DND-41 (cell line): ENCODE measurements at regions not wholly inside any gene's neighbourhood (a gene's known extent, or its start where the extent isn't known, plus 50 kb on each side); places are given as distances from the start of the nearest gene placed in this dataset.

Experiments used
- ATAC-seq: fragments of 200-7000 bp; cut with Tn5 transposase; 3 replicates; pipeline ENCODE4 v1.9.1; 2021; ENCODE audit warnings: low read depth; ENCODE audit not compliant: insufficient read depth
- DNase-seq: peaks from one replicate; pipeline ENCODE4 v3.0.0-alpha.2; 2020
- H2AFZ ChIP-seq: 2 replicates; pipeline ENCODE4 v1.6.0; 2012; ENCODE audit warnings: low read depth, low read length
- H3K27ac ChIP-seq: 2 replicates; pipeline ENCODE4 v1.5.1; 2012; ENCODE audit warnings: low read length, inconsistent platforms
- H3K27me3 ChIP-seq: fragments of 200-600 bp; sonication (generic); 2 replicates; pipeline ENCODE4 v1.6.0; 2012; ENCODE audit warnings: low read length, mild to moderate bottlenecking, inconsistent platforms; ENCODE audit not compliant: insufficient read depth, poor library complexity
- H3K36me3 ChIP-seq: 2 replicates; pipeline ENCODE4 v1.5.1; 2012; ENCODE audit warnings: low read length, inconsistent platforms; ENCODE audit not compliant: insufficient read depth
- H3K4me1 ChIP-seq: 2 replicates; pipeline ENCODE4 v1.5.1; 2012; ENCODE audit warnings: mild to moderate bottlenecking, low read length; ENCODE audit not compliant: insufficient read depth
- H3K4me2 ChIP-seq: 2 replicates; pipeline ENCODE4 v1.6.0; 2012; ENCODE audit warnings: mild to moderate bottlenecking, moderate library complexity, low read length, inconsistent platforms; ENCODE audit not compliant: insufficient read depth
- H3K4me3 ChIP-seq, 2 experiments: fragments of 200-600 bp in 1 of 2; shearing (Covaris generic) in 1 of 2; 2 replicates each; pipeline ENCODE4 v1.5.1; 2012 to 2016; ENCODE audit warnings: inconsistent platforms in 2 of 2, low read length in 2 of 2, mild to moderate bottlenecking in 2 of 2, low read depth in 1 of 2, moderate library complexity in 1 of 2
- H3K79me2 ChIP-seq: 2 replicates; pipeline ENCODE4 v1.6.0; 2012; ENCODE audit warnings: low read length, inconsistent platforms; ENCODE audit not compliant: insufficient read depth
- H3K9ac ChIP-seq: 2 replicates; pipeline ENCODE4 v1.6.0; 2012; ENCODE audit warnings: low read depth, mild to moderate bottlenecking, inconsistent platforms, low read length, moderate library complexity
- H3K9me3 ChIP-seq: 2 replicates; pipeline ENCODE4 v1.5.1; 2012; ENCODE audit warnings: low read length, moderate library complexity, mild to moderate bottlenecking, inconsistent platforms; ENCODE audit not compliant: insufficient read depth, severe bottlenecking
- H4K20me1 ChIP-seq: 2 replicates; pipeline ENCODE4 v1.6.0; 2012; ENCODE audit warnings: low read length; ENCODE audit not compliant: insufficient read depth
- EZH2 ChIP-seq: IDR thresholded peaks from 3 replicates; pipeline ENCODE4 v1.6.1; 2012; ENCODE audit warnings: borderline replicate concordance, low read depth, mild to moderate bottlenecking, moderate library complexity, low read length, inconsistent platforms; ENCODE audit not compliant: severe bottlenecking
- TF ChIP-seq, protein P1 (sequence below): IDR thresholded peaks from 2 replicates; pipeline ENCODE4 v1.5.1; 2012; ENCODE audit warnings: borderline replicate concordance, low read length, moderate library complexity, mild to moderate bottlenecking; ENCODE audit not compliant: poor library complexity, severe bottlenecking; ENCODE audit errors: extremely low read depth

DNA sequence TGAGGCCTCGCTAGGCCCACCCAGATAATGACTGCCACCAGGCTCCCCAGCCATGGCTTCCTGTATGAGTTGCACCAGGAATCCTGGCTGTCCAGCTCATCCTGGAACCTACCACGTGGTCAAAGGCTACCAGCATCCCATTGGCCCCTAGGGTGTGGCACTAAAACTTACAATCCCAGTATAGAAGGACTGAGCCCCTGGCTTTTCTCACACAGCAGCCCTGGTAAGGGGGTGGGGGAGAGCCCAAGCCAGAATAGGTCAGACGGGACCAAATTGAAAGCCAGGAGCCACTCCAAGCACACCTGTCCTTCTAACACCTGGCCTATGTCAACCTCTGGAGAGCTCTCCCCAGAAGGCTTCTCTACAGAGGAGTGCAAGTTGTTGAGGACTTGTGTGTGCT, 269.3 kb upstream of the AGTR2 start:
- H3K4me2 ChIP-seq = no peak overlapping the region

DNA sequence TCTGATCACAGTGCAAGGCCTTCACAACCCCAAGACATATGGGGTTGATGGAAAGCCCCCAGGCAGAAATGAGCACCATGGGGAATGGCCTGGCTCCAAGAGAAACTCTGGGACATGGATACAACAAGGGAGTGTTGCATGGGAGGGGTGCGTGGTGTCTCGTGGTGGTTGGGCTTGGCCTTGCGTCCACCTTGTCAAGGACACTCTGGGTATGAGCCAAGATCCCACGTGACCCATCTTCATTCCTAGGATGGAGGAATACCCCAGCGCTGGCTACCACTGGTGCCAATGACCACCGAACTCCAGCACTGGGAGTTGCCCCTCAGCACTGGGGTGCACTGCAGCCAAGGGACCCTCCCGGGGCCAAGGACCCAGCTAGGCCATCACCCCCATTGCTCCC, 267.5 kb upstream of the AGTR2 start:
- DNase-seq = no peak
- H3K79me2 ChIP-seq = no peaks in the 10 kb centered on the region
- TF ChIP-seq, protein P1, sequence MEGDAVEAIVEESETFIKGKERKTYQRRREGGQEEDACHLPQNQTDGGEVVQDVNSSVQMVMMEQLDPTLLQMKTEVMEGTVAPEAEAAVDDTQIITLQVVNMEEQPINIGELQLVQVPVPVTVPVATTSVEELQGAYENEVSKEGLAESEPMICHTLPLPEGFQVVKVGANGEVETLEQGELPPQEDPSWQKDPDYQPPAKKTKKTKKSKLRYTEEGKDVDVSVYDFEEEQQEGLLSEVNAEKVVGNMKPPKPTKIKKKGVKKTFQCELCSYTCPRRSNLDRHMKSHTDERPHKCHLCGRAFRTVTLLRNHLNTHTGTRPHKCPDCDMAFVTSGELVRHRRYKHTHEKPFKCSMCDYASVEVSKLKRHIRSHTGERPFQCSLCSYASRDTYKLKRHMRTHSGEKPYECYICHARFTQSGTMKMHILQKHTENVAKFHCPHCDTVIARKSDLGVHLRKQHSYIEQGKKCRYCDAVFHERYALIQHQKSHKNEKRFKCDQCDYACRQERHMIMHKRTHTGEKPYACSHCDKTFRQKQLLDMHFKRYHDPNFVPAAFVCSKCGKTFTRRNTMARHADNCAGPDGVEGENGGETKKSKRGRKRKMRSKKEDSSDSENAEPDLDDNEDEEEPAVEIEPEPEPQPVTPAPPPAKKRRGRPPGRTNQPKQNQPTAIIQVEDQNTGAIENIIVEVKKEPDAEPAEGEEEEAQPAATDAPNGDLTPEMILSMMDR = no peak
- TF ChIP-seq EZH2 = no peak
- H2AFZ ChIP-seq = no peak overlapping the region
- no peaks in the 10 kb centered on the region for H4K20me1 ChIP-seq
- H3K36me3 ChIP-seq = no peaks in the 10 kb centered on the region
- H3K27me3 ChIP-seq = no peaks in the 10 kb centered on the region
- no peak overlapping the region for H3K9ac ChIP-seq
- no peaks in the 10 kb centered on the region for H3K9me3 ChIP-seq
- no peaks in the 10 kb centered on the region for H3K4me1 ChIP-seq
- no peak for ATAC-seq
- no peak overlapping the region for H3K4me3 ChIP-seq
- H3K4me2 ChIP-seq = no peak overlapping the region
- no peak overlapping the region for H3K27ac ChIP-seq

More for the DNA sequence above, 269.3 kb upstream of the AGTR2 start:
- Histone ChIP-seq H3K36me3 (no peaks in the 10 kb centered on the region), H3K79me2 (no peaks in the 10 kb centered on the region), H4K20me1 (no peaks in the 10 kb centered on the region), H3K27me3 (no peaks in the 10 kb centered on the region), H3K27ac (no peak overlapping the region), H3K9me3 (no peaks in the 10 kb centered on the region), H2AFZ (no peak overlapping the region), H3K4me3 (no peak overlapping the region), H3K9ac (no peak overlapping the region), H3K4me1 (no peaks in the 10 kb centered on the region)
- TF ChIP-seq, protein P1 = no peak
- TF ChIP-seq EZH2 = no peak
- DNase-seq = no peak
- no peak for ATAC-seq

DNA sequence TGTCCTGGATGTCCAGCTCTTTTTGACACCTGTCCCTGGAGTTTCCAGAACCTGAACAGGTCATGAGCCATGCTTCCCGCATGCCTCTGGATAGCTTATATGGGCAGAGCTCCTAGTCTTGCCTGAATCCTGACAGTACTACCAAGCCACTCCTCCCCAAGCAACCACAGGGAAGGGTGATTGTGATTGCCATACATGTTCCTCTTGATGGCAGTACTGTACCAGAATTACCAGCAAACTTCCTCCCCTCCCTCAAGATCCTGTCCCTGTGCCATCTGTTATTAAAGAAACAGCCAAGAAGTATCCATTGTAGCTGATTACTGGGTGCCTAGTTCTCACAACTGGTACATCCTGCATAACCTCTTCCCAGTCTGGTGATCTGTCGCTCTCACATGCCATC, 264.3 kb upstream of the AGTR2 start:
- no peaks in the 10 kb centered on the region for H3K79me2 ChIP-seq
- no peaks in the 10 kb centered on the region for H3K4me1 ChIP-seq
- H3K4me3 ChIP-seq = no peak overlapping the region
- H3K36me3 ChIP-seq = no peaks in the 10 kb centered on the region
- ATAC-seq = no peak
- H3K4me2 ChIP-seq = no peak overlapping the region
- H3K27ac ChIP-seq = no peak overlapping the region
- no peak overlapping the region for H3K9ac ChIP-seq
- H3K27me3 ChIP-seq = no peaks in the 10 kb centered on the region
- DNase-seq = no peak
- H4K20me1 ChIP-seq = no peaks in the 10 kb centered on the region
- H2AFZ ChIP-seq = no peak overlapping the region
- TF ChIP-seq EZH2 = no peak
- TF ChIP-seq, protein P1 = no peak
- no peaks in the 10 kb centered on the region for H3K9me3 ChIP-seq

DNA sequence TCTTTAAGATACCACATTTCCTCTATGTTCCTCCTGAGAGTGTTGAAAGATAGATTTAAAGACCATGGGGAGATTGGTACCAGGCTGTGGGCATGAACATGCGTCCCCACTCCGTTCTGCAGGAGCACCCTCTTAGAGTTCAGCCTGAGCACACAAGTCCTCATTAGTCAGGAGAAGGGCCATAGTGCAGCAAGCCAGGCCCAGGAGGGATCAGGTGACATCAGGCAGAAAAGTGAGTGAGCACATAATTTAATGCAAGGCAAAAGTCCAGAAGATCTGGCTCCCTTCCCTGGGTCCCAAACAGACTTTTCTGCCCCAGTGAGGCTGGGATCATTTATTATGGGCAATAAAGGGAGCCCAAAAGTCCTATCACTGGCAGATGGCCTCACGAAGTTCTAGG, 263.7 kb upstream of the AGTR2 start:
- H3K27ac ChIP-seq = no peak overlapping the region
- H3K9me3 ChIP-seq = no peaks in the 10 kb centered on the region
- H3K4me2 ChIP-seq = no peak overlapping the region
- no peaks in the 10 kb centered on the region for H4K20me1 ChIP-seq
- H2AFZ ChIP-seq = no peak overlapping the region
- no peaks in the 10 kb centered on the region for H3K4me1 ChIP-seq
- no peak overlapping the region for H3K4me3 ChIP-seq
- ATAC-seq (no peak), DNase-seq (no peak)
- TF ChIP-seq, protein P1 = no peak
- TF ChIP-seq EZH2 = no peak
- H3K79me2 ChIP-seq = no peaks in the 10 kb centered on the region
- no peak overlapping the region for H3K9ac ChIP-seq
- H3K27me3 ChIP-seq = no peaks in the 10 kb centered on the region
- no peaks in the 10 kb centered on the region for H3K36me3 ChIP-seq
